ENCODE measurements at regions not wholly inside any gene's neighbourhood (a gene's known extent, or its start where the extent isn't known, plus 50 kb on each side); places are given as distances from the start of the nearest gene placed in this dataset.

DNA sequence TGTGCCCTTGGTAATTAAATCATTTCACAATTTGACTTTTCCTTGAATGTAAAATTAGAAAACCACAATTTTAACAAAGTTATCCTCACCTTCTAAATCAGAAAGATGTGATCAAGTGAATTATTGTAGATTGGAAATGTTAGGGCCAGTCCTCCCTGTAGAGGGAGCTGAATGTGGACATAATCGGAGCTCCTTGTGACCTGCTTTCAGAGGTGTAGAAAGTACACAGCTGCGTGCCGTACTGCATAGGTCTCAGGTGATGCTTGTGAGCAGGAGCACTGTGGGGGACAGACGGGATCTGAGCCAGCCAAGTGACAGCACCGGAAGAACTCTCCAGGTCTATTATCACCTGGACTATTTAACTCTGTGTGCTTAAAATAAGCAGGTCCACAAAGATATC, 338.0 kb downstream of the AASDHPPT start:
- DNase-seq = no peak

DNA sequence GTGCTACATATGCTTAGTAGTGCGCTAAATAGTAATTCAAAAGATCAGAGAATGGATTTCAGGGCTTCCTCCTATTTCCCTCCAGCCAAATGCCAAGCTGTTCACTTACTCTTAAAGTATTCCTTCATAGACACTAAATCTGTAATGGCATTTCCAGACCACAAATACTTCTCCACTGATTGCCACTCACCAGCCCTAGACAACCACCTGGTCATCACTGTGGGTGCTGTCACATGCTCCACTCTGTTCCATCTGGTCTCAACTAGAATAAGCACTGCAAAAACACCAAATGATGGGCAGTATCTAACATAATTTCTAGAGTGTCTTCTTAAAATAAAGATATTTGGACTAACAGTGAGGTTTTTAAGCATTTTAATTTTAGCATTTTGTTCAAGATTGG, 341.3 kb downstream of the AASDHPPT start:
- no peak for DNase-seq

DNA sequence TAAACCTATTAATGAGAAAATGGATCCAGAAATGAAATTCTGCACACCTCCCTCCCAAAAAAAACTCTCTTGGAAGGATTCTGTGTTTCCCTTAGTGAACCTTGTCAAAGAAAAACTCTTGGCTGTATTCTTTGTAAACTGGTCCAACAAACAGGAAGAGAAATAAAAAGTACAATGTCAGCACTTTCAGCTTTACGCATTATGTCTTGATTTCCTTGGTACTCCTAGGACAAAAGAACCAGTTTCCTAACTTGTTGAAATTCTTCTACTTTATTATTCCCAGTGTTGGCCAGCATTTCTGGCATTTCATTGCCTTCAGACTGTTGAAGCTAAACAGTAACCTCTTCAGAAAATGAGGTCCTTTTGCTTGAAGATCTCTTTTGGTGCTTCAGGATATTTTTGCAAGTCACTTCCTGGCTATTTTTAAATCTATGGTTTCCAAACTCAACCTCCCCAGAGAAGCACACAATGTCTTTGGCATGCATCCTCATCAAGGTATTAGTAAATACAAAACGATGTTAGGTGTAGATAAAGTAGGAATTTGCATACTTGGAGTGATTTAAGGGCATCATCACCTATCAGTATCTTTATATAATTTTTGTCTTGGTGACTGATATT, 342.7 kb downstream of the AASDHPPT start:
- DNase-seq = no peak

DNA sequence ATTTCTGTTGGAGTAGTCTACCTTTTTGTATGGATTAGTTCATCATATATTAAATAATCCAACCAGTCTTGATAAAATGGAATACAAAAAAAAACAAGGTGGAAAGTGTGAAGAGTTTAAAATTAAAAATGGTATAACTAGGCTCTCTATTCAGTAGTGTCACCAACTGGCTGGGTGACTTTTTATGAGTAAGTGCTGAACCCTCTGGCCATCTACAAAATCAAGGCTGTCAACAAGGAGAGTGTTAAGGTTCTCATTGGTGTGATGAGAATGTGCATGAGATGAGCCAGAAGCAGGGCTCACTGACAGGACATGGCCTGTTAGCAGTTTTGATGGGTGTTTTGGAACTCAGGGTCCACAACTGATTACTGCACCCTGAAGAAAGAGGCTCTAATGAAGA, 343.2 kb downstream of the AASDHPPT start:
- no peak for DNase-seq

DNA sequence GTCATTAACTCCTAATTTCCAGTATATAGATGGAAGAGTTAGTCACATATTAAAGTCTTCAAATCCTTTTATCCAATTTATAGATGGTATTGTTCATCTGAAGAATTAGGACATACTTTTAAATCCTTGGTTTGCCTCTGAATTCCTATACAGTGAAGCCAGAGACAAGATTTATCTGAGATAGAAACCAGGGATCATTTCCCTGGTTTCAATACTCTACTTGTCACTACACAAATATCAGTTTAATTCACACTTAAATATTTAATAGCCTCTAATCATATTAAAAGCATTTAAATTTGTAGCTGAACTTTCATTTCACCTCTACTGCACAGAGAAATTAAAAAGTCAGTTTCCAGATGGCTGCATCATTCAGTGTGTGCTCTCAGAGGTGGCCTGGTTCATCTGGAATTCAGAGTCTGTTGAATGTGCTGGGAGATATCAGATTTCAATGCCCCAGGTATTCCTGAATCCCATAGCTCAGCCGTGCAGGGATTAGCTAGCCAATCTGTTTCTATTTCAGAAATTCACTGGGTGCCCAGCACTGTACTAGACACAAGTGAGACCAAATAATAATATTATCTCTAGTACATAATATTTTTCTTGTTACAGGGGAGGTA, 344.3 kb downstream of the AASDHPPT start:
- no peak for DNase-seq

DNA sequence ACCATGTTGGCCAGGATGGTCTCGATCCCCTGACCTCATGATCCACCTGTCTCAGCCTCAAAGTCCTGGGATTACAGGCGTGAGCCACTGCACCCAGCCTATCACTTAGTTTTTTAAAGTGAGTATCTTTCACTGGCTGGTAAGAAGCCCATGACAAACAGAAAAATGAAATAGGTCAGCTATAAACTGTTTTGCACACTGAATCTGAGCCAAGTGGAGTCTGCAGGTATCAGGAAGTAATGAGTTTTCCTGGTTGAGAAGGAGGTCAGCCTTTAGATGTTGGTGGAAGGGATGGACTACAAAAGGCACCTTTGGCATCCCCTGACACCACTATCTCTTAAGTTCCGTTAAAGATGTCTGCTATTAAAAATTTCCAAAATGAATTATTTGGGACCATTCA, 345.1 kb downstream of the AASDHPPT start:
- no peak for DNase-seq

DNA sequence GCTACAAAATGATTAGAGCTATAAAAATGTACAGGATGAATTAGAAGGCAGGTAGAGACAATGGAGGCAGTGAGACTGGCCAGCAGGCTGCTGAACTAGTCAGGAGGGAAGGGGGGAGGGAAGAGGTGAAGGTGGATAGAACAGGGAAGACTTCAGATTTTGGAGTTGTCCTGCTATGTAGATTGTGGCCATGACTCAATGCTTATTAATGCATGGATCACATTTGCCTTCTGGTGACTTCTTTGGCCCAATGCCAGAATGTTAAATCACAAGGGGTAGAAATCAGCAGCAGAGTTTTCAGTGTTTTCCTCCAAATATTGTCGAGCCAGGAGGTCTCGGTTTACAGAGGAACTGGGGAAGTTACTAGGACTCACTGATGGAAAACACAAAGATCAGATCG, 346.6 kb downstream of the AASDHPPT start:
- DNase-seq = no peak

DNA sequence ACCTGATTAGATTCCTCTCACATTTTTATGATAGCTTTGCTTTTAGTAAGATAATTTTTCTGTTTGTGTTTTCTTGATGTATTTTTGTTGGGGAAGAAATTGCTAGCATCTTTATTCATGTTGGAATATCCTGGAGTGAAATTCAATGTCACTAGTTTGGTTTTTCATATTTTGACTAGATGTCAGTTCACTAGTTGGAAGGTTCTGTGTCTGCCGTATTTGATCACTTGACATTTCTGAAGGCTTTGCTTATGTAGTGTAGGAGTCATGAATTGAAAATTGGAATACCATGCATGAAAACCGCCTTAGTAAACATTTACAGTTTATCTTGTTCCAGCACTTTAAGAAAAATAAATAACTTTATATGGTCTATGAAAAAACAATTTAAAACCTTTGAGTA, 348.4 kb downstream of the AASDHPPT start:
- no peak for DNase-seq

DNA sequence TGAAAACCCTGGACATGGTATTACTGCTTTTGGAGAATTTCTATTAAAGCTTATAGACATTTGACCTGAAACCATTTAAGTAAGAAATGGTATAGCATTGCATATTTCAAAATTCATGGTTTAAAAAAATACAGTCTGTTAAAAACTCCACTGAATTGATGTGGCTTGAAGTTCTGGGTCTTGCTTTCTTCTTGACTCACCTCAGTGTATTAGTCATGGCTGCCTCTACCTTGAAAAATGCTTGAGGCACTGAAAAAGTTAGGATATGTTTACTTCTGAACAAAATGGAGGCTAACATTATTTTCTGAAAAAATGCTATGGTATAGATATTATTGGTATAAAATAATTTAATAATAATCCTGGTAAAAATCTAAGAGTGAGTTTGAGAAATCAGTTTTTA, 349.2 kb downstream of the AASDHPPT start:
- no peak for DNase-seq

DNA sequence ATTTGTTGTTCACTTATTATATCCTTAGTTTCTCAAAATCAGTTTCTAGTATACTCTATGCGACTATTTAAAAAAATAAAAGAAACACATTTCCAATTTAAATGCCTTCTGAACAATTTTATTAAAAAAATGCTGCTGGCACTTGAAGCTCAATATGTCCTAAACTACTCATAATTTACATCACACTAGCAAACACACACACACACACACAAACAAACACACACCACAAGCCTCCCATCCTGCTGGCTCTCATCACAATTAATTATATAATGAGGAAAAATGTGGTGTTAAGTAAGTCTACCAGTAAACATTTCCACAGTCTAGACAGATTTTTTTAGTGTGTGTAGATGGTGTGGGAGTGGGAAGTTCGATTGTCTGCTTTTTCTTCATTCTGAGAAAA, 350.3 kb downstream of the AASDHPPT start:
- DNase-seq = no peak

DNA sequence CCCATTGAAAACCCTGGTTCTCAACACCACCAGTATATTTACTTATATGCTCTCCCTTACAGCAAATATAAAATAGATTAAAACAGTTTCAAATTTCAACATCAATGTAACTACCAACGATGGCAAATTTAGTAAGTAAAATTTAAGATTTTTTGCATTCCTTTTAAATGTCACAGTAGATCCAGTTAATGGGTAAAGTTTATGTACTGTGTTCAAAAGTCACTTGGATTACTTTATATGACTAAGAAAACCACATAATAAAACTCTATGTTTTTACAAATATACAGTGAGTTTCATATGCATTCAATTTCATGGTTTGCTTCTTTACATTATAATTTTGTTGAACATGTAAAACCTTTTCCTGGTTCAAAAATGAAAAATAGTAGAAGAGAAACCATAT, 364.6 kb downstream of the AASDHPPT start:
- DNase-seq = no peak

DNA sequence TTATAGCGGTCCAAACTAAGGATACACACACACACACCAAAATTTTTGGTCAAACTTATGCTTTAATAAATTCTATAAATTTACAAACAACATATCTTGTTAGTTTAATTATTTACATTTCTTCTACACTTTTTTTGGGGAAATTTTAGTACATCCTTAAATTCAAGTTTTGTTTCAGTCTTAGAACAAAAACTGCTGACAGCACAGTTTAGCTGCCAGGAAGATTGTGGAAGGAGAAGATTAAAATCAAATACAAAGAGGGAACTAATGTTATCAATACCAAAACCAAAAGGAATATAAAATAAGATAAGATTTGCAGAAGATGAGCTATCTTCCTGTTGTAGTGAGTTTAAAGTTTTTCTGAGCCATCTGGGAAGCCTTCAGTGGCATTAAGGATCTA, 368.8 kb downstream of the AASDHPPT start:
- no peak for DNase-seq

DNA sequence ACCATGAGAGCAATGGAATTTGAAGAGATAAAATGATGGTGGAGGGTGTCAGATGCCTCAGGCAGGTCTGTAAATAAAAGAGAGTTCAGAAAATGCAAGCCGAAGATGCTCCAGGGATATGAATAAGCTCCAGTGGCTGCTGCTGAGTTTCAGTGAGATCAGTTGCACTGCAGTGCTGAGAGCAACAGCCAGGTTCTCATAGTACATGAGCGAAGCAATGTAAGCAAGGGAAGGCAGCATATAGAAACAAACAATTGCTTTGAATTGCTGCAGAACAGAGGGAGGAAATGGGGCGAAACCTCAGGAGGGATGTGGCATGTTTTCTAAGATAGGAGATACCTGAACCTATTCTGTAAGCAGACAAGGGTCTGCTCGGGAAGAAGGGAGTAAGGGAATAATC, 369.5 kb downstream of the AASDHPPT start:
- DNase-seq = no peak

DNA sequence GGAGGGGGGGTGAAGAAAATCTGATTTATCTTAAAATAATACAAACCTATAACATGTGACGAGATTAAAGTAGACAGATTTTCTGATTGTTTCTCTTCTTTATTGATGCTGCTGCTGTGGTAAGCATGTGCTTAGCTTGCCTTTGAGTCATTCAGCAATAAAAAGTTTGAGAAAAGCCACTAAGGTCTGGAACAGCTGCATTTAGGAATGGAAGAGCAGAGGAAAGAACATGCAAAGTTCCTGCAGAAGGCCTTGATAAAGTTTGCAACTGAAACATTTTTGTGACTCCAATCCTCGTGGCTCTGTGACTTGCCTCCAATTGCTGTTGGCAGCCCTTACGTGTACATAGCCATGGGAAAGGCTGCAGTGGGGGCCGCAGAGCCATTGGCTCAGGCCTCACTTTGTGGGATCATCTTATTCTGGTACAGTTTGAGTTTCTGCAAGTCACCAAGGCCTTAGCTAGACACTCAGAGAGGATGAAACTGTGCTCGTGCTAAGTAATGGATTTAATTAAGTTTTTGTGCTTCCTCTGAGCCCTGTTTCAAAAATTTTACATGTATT, 370.2 kb downstream of the AASDHPPT start:
- no peak for DNase-seq

DNA sequence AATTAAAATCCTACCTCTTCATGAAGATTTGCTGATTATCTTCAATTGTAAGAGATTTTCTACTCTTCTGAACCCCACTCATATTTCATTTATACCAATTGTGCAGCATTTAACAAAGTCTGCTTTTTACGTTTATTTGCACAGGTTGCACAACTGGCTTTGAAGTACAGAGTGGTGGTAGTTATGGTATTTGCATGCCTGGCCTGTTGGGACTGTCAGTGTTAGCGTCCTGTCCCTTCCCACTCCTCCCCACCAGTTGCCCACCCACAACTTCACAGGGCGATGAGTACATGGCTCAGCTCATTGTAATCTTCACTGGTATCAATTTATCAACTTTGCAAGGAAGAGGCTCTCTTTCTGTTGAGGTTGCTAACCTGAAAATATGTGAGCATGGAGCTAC, 372.3 kb downstream of the AASDHPPT start:
- DNase-seq = no peak

DNA sequence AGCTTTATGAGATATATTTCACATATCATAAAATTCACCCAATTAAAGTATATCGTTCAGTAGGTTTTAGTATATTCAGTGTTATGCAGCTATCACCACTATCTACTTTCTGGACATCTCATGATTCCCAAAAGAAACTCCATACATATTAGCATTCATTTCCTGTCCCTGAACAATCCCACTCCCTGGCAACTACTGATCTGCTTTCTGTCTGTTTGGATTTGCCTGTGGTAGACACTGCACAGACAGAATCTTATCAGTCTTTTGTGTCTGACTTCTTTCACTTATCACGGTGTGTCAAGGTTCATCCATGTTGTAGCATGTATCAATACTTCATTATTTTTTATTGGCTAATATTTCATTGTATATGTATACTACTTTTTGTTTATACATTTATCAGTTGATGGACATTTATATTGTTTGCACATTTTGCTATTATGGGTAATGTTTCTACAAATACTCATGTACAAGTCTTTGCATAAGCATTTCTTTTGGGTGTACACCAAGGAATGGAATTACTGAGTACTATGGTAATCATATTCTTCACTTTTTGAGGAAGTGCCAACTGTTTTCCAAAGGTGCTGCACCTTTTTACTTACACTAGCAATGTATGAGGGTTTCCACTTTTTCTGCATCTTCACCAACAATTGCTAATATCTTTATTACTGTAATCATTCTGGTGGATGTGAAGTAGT, 373.9 kb downstream of the AASDHPPT start:
- no peak for DNase-seq

DNA sequence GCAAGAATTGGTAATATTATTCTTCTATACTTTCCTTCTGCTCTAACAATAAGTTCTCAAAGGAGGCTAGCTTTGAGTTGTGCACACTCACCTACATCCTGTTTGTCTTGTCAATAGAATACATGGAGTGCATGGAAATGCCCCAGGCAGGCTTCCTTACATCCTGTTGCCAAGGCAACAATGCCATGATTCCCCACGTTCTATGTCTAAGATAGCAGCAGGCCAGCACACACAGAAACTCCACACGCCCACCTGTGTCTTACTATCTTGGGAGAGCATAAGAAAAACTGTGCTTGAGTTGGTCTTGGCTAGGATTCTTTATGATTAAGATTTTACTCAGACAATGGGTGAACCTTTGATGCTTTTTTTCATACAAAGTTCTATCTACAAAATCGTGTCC, 379.2 kb downstream of the AASDHPPT start:
- no peak for DNase-seq

DNA sequence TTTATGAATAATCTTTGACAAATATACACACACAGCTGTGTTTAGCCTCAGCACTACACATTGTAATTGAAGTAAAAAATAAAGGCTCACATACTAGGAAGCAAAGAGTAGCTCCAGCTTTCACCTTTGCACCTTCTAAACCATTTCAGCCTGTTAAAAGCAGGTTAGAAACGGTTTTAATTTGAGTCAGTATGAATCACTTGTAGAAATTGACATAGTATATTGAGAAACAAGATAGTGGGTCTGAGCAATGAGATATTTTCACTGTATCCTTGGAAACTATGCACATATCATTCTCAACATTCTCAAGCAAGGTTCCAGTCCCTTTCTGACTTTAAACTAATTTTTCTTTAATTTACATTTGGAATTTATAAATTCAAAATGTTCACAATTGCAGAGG, 380.3 kb downstream of the AASDHPPT start:
- DNase-seq = no peak

DNA sequence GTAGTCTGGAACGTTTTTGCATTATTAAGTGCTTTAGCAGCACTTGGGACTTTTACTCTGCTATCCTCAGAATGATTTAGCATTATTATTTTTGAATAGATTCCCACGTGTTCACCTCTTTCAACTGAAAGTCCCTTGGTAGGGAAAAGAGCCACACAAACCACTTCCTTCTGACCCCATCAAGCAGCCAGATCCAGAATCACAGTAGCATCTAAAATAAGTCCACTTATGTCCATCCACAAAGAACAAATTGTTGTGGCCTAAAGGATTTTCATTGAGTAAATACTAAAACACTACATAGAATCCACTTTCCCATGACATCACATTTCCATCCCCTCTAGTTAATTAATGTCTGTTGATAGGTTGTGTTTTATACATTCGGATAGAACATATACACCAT, 381.7 kb downstream of the AASDHPPT start:
- no peak for DNase-seq

DNA sequence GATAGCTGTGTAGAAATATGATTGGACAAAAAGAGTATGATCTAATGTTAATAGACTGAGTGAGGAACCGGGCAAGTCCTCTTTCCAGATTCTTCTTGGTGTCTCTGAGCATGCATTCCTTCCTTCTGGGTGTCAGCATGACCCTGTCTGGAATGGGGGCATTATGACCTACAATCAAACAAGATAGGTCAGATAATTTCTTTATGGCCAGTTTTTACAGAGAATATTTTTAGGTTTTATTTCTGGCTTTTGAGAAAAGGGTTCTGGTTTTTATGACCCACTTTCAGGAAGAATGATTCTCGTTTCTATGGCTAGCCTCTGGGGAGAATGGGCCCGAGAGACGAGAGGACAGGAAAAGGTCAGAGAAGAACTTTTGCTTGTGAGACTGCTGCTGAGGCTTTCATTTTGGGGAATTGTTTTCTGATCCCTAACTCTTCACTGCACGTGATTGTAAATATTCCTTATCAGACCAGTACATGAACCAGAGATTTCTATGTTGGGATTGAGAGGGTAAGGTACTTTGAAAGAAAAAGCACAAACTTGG, 383.8 kb downstream of the AASDHPPT start:
- DNase-seq = no peak

DNA sequence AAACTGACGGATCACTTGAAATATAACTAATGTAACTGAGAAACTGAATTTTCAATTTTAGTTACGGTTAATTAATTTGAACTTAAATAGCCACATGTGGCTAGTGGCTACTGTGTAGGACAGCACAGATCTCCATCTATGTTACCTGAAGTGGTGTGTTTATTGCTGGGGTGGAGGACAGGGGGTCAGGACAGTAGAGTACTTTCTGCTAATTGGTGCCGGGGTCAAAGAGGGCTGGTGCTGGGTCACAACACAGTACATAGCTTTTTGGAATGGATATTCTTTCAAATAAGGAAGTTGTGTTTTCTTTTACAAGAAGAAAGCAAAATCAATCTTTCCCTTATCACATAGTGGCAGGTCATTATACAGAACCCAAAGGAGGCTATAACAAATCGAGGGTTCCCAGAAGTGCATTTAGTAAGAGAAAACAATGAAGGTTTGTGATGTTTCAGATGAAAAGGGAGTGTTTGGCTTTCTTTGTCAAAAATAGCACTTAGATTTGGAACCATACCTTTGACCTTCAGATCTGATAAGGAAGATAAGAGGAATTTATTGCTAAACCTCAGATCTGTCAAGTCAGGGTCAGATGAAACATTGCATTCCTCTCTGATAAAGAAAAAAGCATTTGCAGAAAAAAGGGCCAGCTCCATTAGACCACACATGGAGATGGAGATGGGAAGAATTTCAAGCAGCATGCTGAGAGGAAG, 384.5 kb downstream of the AASDHPPT start:
- DNase-seq = no peak

DNA sequence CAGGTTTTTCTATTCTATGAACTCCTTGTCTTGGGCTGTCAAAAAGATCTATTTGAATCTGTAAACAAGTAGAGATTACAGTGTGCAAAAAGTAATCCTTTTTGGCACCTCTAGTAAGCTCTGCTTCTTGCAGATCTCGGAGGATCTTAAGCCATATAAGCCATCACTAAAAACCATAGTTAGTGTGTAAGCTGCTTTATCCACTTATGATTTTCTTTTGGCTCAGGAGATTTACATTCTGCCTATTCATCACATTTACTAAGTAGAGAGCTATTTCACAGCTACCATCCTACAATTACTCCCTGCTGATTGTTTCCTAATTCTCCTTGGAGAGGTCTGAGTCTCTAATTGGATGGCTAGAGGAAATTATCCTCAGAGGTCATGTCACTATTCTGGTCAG, 385.7 kb downstream of the AASDHPPT start:
- DNase-seq = no peak

DNA sequence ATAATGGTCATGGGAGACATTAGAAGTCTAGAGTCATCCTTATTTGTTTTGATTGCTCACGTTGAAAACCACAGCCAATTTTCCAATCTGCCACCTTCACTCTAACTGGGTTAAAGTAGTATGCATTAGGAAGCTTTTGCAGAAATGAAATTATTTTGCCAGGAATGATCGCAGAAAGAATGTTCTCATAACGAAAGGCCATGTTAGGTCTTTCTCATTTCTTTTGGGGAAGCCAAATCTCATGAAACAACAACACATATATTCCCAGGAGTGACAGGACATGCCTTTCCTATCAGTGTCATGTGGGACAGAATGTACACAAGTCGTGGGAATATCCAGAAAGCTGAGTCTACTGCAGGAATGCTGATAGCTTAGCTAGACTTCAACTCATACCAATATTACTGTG, 386.3 kb downstream of the AASDHPPT start:
- DNase-seq = no peak

Measured in suppressor macrophage treated with lipopolysaccharide for 4 hours (primary cell).